Endothelial cell (in vitro differentiated cells): ENCODE measurements at regions not wholly inside any gene's neighbourhood (a gene's known extent, or its start where the extent isn't known, plus 50 kb on each side); places are given as distances from the start of the nearest gene placed in this dataset.

Source experiments
- DNase-seq: peaks from one replicate; pipeline ENCODE4 v3.0.0; 2021; ENCODE audit warnings: low spot score
- H3K27ac Mint-ChIP-seq: one replicate; pipeline ENCODE4 v1.8.0; 2021; ENCODE audit warnings: mixed read lengths, inconsistent platforms; ENCODE audit not compliant: unreplicated experiment
- H3K27me3 Mint-ChIP-seq: one replicate; pipeline ENCODE4 v1.8.0; 2021; ENCODE audit warnings: mild to moderate bottlenecking, moderate library complexity, mixed read lengths, inconsistent platforms; ENCODE audit not compliant: unreplicated experiment
- H3K36me3 Mint-ChIP-seq: one replicate; pipeline ENCODE4 v1.8.0; 2021; ENCODE audit warnings: mild to moderate bottlenecking, low read depth, mixed read lengths, inconsistent platforms; ENCODE audit not compliant: unreplicated experiment
- H3K4me1 Mint-ChIP-seq: one replicate; pipeline ENCODE4 v1.8.0; 2021; ENCODE audit warnings: mild to moderate bottlenecking, mixed read lengths, inconsistent platforms; ENCODE audit not compliant: unreplicated experiment
- H3K4me3 Mint-ChIP-seq: one replicate; pipeline ENCODE4 v1.8.0; 2021; ENCODE audit warnings: mild to moderate bottlenecking, mixed read lengths, inconsistent platforms; ENCODE audit not compliant: unreplicated experiment
- H3K9me3 Mint-ChIP-seq: one replicate; pipeline ENCODE4 v1.8.0; 2021; ENCODE audit warnings: mixed read lengths, inconsistent platforms; ENCODE audit not compliant: unreplicated experiment
- TF ChIP-seq, protein P1 (sequence below): fragments of 200-600 bp; sonication (generic); IDR thresholded peaks from one replicate; pipeline ENCODE4 v1.5.0; 2021; ENCODE audit warnings: antibody characterized with exemption; ENCODE audit not compliant: unreplicated experiment

DNA sequence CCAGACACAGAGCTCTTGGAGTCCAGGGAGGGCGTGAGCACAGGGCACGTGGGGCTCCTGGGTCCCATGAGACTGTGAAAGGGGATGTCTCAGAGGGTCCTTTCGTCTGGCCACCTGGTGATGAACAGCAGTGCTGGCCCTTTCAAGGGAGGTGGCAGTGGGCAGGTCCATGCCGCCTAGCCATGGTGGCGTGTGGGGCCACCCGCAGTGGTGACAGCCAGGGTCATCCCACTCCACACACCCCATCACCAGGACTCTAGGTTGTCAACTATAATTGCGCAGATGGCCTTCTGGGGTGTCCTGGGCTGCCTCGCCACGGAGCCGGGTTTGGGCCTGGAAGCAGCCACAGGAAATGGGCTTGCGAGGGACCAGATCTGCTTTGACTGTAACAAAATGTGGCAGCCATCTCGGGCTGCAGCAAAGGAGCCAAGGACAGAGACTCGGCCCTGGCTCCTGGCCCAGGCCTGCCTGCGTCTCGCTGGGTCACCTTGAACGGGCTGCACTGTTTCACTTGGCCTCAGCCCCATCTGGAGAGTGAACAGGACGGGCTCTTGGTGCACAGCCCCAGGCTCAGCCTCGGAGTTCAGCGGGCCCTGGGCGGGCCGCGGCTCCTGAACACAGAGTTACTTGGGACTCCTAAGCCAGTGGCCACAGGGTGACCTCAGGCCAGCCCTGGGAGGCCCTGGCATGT, 1350.5 kb downstream of the BRD1 start:
- H3K27ac Mint-ChIP-seq, result no peak overlapping the region
- DNase-seq, result no peak
- H3K4me1 Mint-ChIP-seq, result no peaks in the 10 kb centered on the region
- no peak overlapping the region for H3K4me3 Mint-ChIP-seq
- TF ChIP-seq, protein P1, sequence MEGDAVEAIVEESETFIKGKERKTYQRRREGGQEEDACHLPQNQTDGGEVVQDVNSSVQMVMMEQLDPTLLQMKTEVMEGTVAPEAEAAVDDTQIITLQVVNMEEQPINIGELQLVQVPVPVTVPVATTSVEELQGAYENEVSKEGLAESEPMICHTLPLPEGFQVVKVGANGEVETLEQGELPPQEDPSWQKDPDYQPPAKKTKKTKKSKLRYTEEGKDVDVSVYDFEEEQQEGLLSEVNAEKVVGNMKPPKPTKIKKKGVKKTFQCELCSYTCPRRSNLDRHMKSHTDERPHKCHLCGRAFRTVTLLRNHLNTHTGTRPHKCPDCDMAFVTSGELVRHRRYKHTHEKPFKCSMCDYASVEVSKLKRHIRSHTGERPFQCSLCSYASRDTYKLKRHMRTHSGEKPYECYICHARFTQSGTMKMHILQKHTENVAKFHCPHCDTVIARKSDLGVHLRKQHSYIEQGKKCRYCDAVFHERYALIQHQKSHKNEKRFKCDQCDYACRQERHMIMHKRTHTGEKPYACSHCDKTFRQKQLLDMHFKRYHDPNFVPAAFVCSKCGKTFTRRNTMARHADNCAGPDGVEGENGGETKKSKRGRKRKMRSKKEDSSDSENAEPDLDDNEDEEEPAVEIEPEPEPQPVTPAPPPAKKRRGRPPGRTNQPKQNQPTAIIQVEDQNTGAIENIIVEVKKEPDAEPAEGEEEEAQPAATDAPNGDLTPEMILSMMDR, result no peak
- peaks cover 3% of the 10 kb centered on the region for H3K27me3 Mint-ChIP-seq
- H3K36me3 Mint-ChIP-seq, result no peaks in the 10 kb centered on the region
- H3K9me3 Mint-ChIP-seq, result peaks cover 4% of the 10 kb centered on the region

DNA sequence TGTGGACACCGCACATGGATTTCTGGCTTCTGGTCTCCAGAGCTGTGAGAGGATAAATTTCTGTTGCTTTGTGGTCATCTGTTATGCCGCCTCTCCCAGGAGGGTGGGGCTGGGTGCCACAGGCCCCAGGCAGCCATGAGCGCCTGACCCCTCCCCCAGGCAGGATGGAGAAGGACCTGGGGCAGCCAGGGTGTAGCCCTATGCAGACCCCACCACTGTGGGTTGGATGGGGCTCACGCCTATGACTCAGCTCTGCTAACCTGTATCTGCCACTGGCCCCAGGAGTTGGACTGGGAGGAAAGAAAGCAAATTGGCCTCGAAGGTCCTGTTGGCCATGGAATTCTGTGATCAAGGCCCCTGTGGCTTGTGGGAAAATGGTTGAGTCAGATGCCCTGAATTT, 1351.1 kb downstream of the BRD1 start:
- H3K27me3 Mint-ChIP-seq, result peaks cover 3% of the 10 kb centered on the region
- TF ChIP-seq, protein P1, result no peak
- H3K27ac Mint-ChIP-seq, result no peak overlapping the region
- H3K4me3 Mint-ChIP-seq, result no peak overlapping the region
- no peaks in the 10 kb centered on the region for H3K36me3 Mint-ChIP-seq
- H3K9me3 Mint-ChIP-seq, result peaks cover 4% of the 10 kb centered on the region
- H3K4me1 Mint-ChIP-seq, result no peaks in the 10 kb centered on the region
- no peak for DNase-seq

DNA sequence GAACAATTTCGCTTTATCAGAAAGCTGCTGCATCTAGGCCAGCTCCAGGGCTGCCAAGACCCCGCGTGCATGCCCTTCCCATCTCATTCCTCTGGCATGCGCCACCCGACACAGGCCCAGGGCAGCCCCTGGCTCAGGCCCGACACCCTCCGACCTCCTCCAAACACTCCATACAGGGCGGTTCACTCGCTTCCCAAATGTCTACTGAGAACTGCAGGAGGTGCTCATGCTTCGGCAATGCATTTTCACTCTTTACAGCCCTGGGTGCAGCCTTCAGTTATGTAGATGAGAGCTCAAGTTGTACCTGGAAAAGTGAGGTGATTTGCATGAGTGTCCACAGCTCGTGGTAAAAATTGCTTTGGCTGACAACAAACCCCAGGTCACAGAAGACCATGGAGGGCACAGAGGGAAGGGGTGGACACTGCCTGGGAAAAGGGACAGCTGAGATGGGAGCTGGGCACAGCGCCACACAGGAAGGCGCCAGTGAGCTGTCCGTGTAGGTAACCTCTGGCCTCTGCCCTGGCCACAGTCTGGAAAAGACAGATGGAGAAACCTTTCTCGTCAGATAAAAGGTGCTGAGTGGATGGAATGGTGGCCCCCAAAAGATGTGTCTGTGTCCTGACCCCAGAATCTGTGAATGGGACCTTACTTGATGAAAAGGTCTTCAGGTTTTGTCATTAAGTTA, 1351.9 kb downstream of the BRD1 start:
- Mint-ChIP-seq H3K27ac (no peak overlapping the region), H3K4me1 (no peaks in the 10 kb centered on the region), H3K27me3 (peaks cover 3% of the 10 kb centered on the region), H3K36me3 (no peaks in the 10 kb centered on the region), H3K9me3 (peaks cover 4% of the 10 kb centered on the region), H3K4me3 (no peak overlapping the region)
- DNase-seq, result no peak
- TF ChIP-seq, protein P1, result no peak

DNA sequence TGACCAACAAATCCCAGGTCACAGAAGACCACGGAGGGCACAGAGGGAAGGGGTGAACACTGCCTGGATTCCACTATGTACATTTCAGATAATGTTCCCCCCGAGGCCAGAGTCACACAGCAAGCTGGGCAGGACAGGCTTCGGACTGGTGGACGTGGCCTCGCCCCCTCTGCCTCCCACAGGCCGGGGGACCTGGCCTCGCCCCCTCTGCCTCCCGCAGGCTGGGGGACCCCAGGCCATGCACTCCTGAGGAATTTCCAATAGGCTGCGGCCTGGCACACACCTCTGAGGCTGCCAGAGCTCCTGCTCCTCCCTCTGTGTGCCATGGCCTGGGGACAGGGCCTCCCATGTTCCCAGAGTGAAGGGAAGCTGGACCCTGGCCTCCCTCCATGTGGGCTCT, 1352.8 kb downstream of the BRD1 start:
- TF ChIP-seq, protein P1, result no peak
- H3K4me1 Mint-ChIP-seq, result no peaks in the 10 kb centered on the region
- peaks cover 3% of the 10 kb centered on the region for H3K27me3 Mint-ChIP-seq
- DNase-seq, result no peak
- H3K36me3 Mint-ChIP-seq, result no peaks in the 10 kb centered on the region
- H3K4me3 Mint-ChIP-seq, result no peak overlapping the region
- no peak overlapping the region for H3K27ac Mint-ChIP-seq
- H3K9me3 Mint-ChIP-seq, result peaks cover 4% of the 10 kb centered on the region

DNA sequence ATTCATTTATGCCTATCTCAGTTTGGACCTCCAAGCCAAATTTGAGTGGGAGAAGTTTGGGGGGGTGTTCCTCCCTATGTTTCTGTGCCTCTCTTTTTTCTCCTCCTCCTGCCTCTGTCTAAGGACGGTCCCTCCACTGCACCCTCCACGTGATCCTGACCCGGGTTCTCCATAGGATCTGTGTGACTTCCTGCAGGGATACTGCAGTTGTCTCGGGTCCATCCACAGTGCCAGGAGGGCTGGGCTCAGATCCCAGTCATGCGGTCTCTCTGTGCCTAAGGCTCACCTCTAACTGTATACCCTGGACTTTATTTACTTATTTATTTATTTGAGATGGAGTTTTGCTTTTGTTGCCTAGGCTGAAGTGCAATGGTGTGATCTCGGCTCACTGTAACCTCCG, 1354.5 kb downstream of the BRD1 start:
- H3K4me1 Mint-ChIP-seq, result no peaks in the 10 kb centered on the region
- no peaks in the 10 kb centered on the region for H3K36me3 Mint-ChIP-seq
- peaks cover 3% of the 10 kb centered on the region for H3K27me3 Mint-ChIP-seq
- H3K27ac Mint-ChIP-seq, result no peak overlapping the region
- H3K4me3 Mint-ChIP-seq, result no peak overlapping the region
- H3K9me3 Mint-ChIP-seq, result peaks cover 4% of the 10 kb centered on the region
- TF ChIP-seq, protein P1, result no peak
- no peak for DNase-seq
